ENCODE measurements at regions not wholly inside any gene's neighbourhood (a gene's known extent, or its start where the extent isn't known, plus 50 kb on each side); places are given as distances from the start of the nearest gene placed in this dataset.
"Not testable (repeated sequence)": the region's sequence is repeated elsewhere in the genome, so short reads cannot be mapped to it uniquely, and the experiment has no call there.

- DNase-seq (no peak), ATAC-seq (no peak)
- TF ChIP-seq CTCF (IDR thresholded peaks at IDR 0.05), result no peak
- 66 to 93% (median 74%) methylated on average over 3 of the region's 3 CpGs for WGBS, 3 donors
- Histone ChIP-seq H3K9me3 (no peaks in the 10 kb centered on the region), H3K27ac (no peak overlapping the region), H3K4me3 (no peak overlapping the region), H3K36me3 (ENCODE audit: insufficient read depth in 1 of 2, low read depth in 1 of 2) (no peaks in the 10 kb centered on the region), H3K27me3 (ENCODE audit: insufficient read depth in 3 of 3, low read length in 2 of 3) (peaks cover 0 to 3% (median 0%) of the 10 kb centered on the region in 3 donors), H3K4me1 (no peaks in the 10 kb centered on the region)
- intact Hi-C loops (cut with DNase I), result no loop called here
These were observed 115.9 kb upstream of the PNPLA4 start for GRCh38 chrX:8043121-8043520.

GRCh38 chrX:8042304-8042703, 115.1 kb upstream of the PNPLA4 start:
- Histone ChIP-seq H3K27ac (no peak overlapping the region), H3K36me3 (ENCODE audit: insufficient read depth in 1 of 2, low read depth in 1 of 2) (no peaks in the 10 kb centered on the region), H3K4me1 (no peaks in the 10 kb centered on the region), H3K27me3 (ENCODE audit: insufficient read depth in 3 of 3, low read length in 2 of 3) (peaks cover 0 to 3% (median 0%) of the 10 kb centered on the region in 3 donors), H3K9me3 (no peaks in the 10 kb centered on the region), H3K4me3 (no peak overlapping the region)
- ATAC-seq, result no peak
- 78 to 100% (median 94%) methylated on average over 1 of the region's 1 CpG for WGBS, 3 donors
- intact Hi-C loops (cut with DNase I), result no loop called here
- no peak for DNase-seq
- TF ChIP-seq CTCF (IDR thresholded peaks at IDR 0.05), result no peak

GRCh38 chrX:8039711-8040110, 112.5 kb upstream of the PNPLA4 start:
- H3K36me3 ChIP-seq (ENCODE audit: insufficient read depth in 1 of 2, low read depth in 1 of 2); DNase-seq; H3K27ac ChIP-seq; H3K4me1 ChIP-seq; H3K27me3 ChIP-seq (ENCODE audit: insufficient read depth in 3 of 3, low read length in 2 of 3); intact Hi-C loops (cut with DNase I); H3K9me3 ChIP-seq; H3K4me3 ChIP-seq: not testable (repeated sequence)
- peak in 1 of 4 donors; percentile 29 for ATAC-seq
- 55 to 87% (median 58%) methylated on average over 7 of the region's 7 CpGs for WGBS, 3 donors

- H3K27ac ChIP-seq, result no peak overlapping the region
- TF ChIP-seq CTCF (IDR thresholded peaks at IDR 0.05), result no peak
- ATAC-seq (peak in 1 of 4 donors; percentile 50), DNase-seq (no peak)
- H3K36me3 ChIP-seq (ENCODE audit: insufficient read depth in 1 of 2, low read depth in 1 of 2), result no peaks in the 10 kb centered on the region
- 39 to 56% (median 49%) methylated on average over 8 of the region's 8 CpGs for WGBS, 3 donors
- intact Hi-C loops (cut with DNase I), result no loop called here
- H3K27me3 ChIP-seq (ENCODE audit: insufficient read depth in 3 of 3, low read length in 2 of 3), result no peaks in the 10 kb centered on the region
- no peaks in the 10 kb centered on the region for H3K9me3 ChIP-seq
- peak overlapping the region; percentile 14 for H3K4me3 ChIP-seq
- no peaks in the 10 kb centered on the region for H3K4me1 ChIP-seq
These were observed 110.6 kb upstream of the PNPLA4 start for GRCh38 chrX:8037593-8038348.

- 19 to 38% (median 33%) methylated on average over 4 of the region's 4 CpGs for WGBS, 3 donors
- Histone ChIP-seq H3K27me3 (ENCODE audit: insufficient read depth in 3 of 3, low read length in 2 of 3) (no peaks in the 10 kb centered on the region), H3K4me1 (no peaks in the 10 kb centered on the region), H3K4me3 (no peak overlapping the region), H3K36me3 (ENCODE audit: insufficient read depth in 1 of 2, low read depth in 1 of 2) (no peaks in the 10 kb centered on the region), H3K27ac (no peak overlapping the region), H3K9me3 (no peaks in the 10 kb centered on the region)
- intact Hi-C loops (cut with DNase I), result no loop called here
- TF ChIP-seq CTCF (IDR thresholded peaks at IDR 0.05), result no peak
- DNase-seq (no peak), ATAC-seq (no peak)
These were observed 109.7 kb upstream of the PNPLA4 start for GRCh38 chrX:8036914-8037313.
